DOHH2 (cell line): ENCODE measurements at regions not wholly inside any gene's neighbourhood (a gene's known extent, or its start where the extent isn't known, plus 50 kb on each side); places are given as distances from the start of the nearest gene placed in this dataset.

ENCODE experiments used
- H3F3A ChIP-seq: fragments of 200-600 bp; sonication (generic), shearing (Covaris generic); 2 replicates; pipeline ENCODE4 v1.6.0; 2016; ENCODE audit warnings: antibody characterized with exemption, mild to moderate bottlenecking; ENCODE audit not compliant: control insufficient read depth, insufficient read depth
- H3K27ac ChIP-seq: fragments of 200-600 bp; sonication (generic); 2 replicates; pipeline ENCODE4 v1.5.1; 2014; ENCODE audit warnings: low read depth, mild to moderate bottlenecking, low read length, moderate library complexity
- H3K27me3 ChIP-seq: fragments of 200-600 bp; sonication (generic); 2 replicates; pipeline ENCODE4 v1.6.1; 2014; ENCODE audit warnings: mild to moderate bottlenecking, low read length, mixed read lengths; ENCODE audit not compliant: control insufficient read depth
- H3K36me3 ChIP-seq: fragments of 200-600 bp; sonication (generic); 2 replicates; pipeline ENCODE4 v1.6.1; 2014; ENCODE audit warnings: mild to moderate bottlenecking, low read length, moderate library complexity, mixed read lengths; ENCODE audit not compliant: control insufficient read depth
- H3K4me1 ChIP-seq: fragments of 200-600 bp; sonication (generic); 2 replicates; pipeline ENCODE4 v1.6.1; 2014; ENCODE audit warnings: mild to moderate bottlenecking, low read length, mixed read lengths; ENCODE audit not compliant: control insufficient read depth
- H3K4me2 ChIP-seq: fragments of 200-600 bp; sonication (generic); 2 replicates; pipeline ENCODE4 v1.6.0; 2014; ENCODE audit warnings: mild to moderate bottlenecking, low read length, moderate library complexity
- H3K4me3 ChIP-seq: fragments of 200-600 bp; sonication (generic); 2 replicates; pipeline ENCODE4 v1.5.1; 2014; ENCODE audit warnings: mild to moderate bottlenecking, low read length, mixed read lengths
- H3K79me2 ChIP-seq: fragments of 200-600 bp; sonication (generic); 2 replicates; pipeline ENCODE4 v1.6.1; 2014; ENCODE audit warnings: mild to moderate bottlenecking, low read length, mixed read lengths; ENCODE audit not compliant: control insufficient read depth
- H3K9me2 ChIP-seq: fragments of 200-600 bp; sonication (generic); replicated peaks from 2 replicates; pipeline ENCODE4 v1.6.1; 2014; ENCODE audit warnings: mild to moderate bottlenecking, low read length, mixed read lengths; ENCODE audit not compliant: control insufficient read depth
- H3K9me3 ChIP-seq: fragments of 200-600 bp; sonication (generic); 2 replicates; pipeline ENCODE4 v1.6.1; 2014; ENCODE audit warnings: antibody characterized with exemption, low read length, mixed read lengths; ENCODE audit not compliant: control insufficient read depth, insufficient read depth
- H4K20me1 ChIP-seq: fragments of 200-600 bp; sonication (generic); 2 replicates; pipeline ENCODE4 v1.6.0; 2014; ENCODE audit warnings: low read depth, mild to moderate bottlenecking, antibody characterized with exemption, low read length, moderate library complexity; ENCODE audit not compliant: control insufficient read depth, insufficient read depth
- CTCF ChIP-seq: fragments of 200-600 bp; sonication (generic); IDR thresholded peaks from one replicate; pipeline ENCODE4 v1.5.1; 2014; ENCODE audit warnings: antibody characterized with exemption, mild to moderate bottlenecking, low read depth, low read length; ENCODE audit not compliant: poor library complexity, severe bottlenecking
- EZH2phosphoT487 ChIP-seq: fragments of 200-600 bp; sonication (generic); IDR thresholded peaks from 2 replicates; pipeline ENCODE4 v1.6.1; 2017; ENCODE audit warnings: borderline replicate concordance, mild to moderate bottlenecking, antibody characterized with exemption, low read length, moderate library complexity, mixed read lengths

- Histone ChIP-seq H3K9me2 (no peaks in the 10 kb centered on the region), H3F3A (no peaks in the 10 kb centered on the region), H3K27ac (no peak overlapping the region), H3K4me1 (no peaks in the 10 kb centered on the region), H4K20me1 (no peaks in the 10 kb centered on the region), H3K79me2 (no peaks in the 10 kb centered on the region), H3K9me3 (no peaks in the 10 kb centered on the region), H3K36me3 (no peaks in the 10 kb centered on the region), H3K27me3 (no peaks in the 10 kb centered on the region), H3K4me3 (no peak overlapping the region), H3K4me2 (no peak overlapping the region)
- TF ChIP-seq EZH2phosphoT487 (no peak), CTCF (no peak)
Measured at GRCh38 chr3:21888656-21889055, 137.6 kb upstream of the ZNF385D start.

- no peaks in the 10 kb centered on the region for H3K9me2 ChIP-seq
- H3K9me3 ChIP-seq = no peaks in the 10 kb centered on the region
- H4K20me1 ChIP-seq = no peaks in the 10 kb centered on the region
- H3K4me1 ChIP-seq = no peaks in the 10 kb centered on the region
- no peak overlapping the region for H3K4me2 ChIP-seq
- H3K4me3 ChIP-seq = no peak overlapping the region
- no peak for TF ChIP-seq CTCF
- no peak for TF ChIP-seq EZH2phosphoT487
- no peaks in the 10 kb centered on the region for H3K27me3 ChIP-seq
- no peaks in the 10 kb centered on the region for H3F3A ChIP-seq
- no peaks in the 10 kb centered on the region for H3K36me3 ChIP-seq
- H3K79me2 ChIP-seq = no peaks in the 10 kb centered on the region
- no peak overlapping the region for H3K27ac ChIP-seq
Measured at GRCh38 chr3:21889166-21889565, 138.2 kb upstream of the ZNF385D start.

- no peak overlapping the region for H3K27ac ChIP-seq
- H3K4me1 ChIP-seq = no peaks in the 10 kb centered on the region
- no peak overlapping the region for H3K4me2 ChIP-seq
- H3K9me3 ChIP-seq = no peaks in the 10 kb centered on the region
- no peaks in the 10 kb centered on the region for H3K36me3 ChIP-seq
- no peak for TF ChIP-seq CTCF
- TF ChIP-seq EZH2phosphoT487 = no peak
- no peaks in the 10 kb centered on the region for H4K20me1 ChIP-seq
- H3K4me3 ChIP-seq = no peak overlapping the region
- no peaks in the 10 kb centered on the region for H3K9me2 ChIP-seq
- H3F3A ChIP-seq = no peaks in the 10 kb centered on the region
- H3K27me3 ChIP-seq = no peaks in the 10 kb centered on the region
- H3K79me2 ChIP-seq = no peaks in the 10 kb centered on the region
Measured at GRCh38 chr3:21892104-21892503, 141.1 kb upstream of the ZNF385D start.

DNA sequence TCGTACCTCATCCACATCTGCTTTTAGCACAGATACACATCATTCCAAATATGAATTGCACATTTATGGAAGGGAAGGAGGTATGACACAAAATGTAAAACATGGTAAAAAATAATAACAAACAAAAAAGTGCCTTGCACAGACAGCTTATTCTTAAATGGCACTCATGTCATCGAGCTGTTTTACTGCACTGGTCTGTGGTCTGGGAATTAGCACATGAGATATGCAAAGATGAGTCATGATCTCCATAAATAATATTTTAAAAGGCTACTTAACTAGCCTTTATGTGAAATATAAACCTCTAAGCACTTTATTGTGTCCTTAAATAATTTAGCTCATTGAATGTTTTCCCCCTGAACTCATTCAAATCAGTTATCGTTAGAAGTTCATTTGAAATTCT lies 142.2 kb upstream of the ZNF385D start:
- Histone ChIP-seq H3K36me3 (no peaks in the 10 kb centered on the region), H3K4me3 (no peak overlapping the region), H3K9me3 (no peaks in the 10 kb centered on the region), H3K4me2 (no peak overlapping the region), H3K79me2 (no peaks in the 10 kb centered on the region), H4K20me1 (no peaks in the 10 kb centered on the region), H3K27ac (no peak overlapping the region), H3F3A (no peaks in the 10 kb centered on the region), H3K9me2 (no peaks in the 10 kb centered on the region), H3K4me1 (no peaks in the 10 kb centered on the region), H3K27me3 (no peaks in the 10 kb centered on the region)
- TF ChIP-seq CTCF (no peak), EZH2phosphoT487 (no peak)
